Astrocyte (in vitro differentiated cells and primary cell): ENCODE measurements at regions not wholly inside any gene's neighbourhood (a gene's known extent, or its start where the extent isn't known, plus 50 kb on each side); places are given as distances from the start of the nearest gene placed in this dataset.

Experiments used
- EZH2 ChIP-seq: IDR thresholded peaks from 2 replicates; pipeline ENCODE4 v1.6.1; 2012; ENCODE audit warnings: mild to moderate bottlenecking, low read length, inconsistent platforms; ENCODE audit not compliant: insufficient read depth
- TF ChIP-seq, protein P1 (sequence below): IDR thresholded peaks from 2 replicates; pipeline ENCODE4 v1.5.1; 2011; ENCODE audit warnings: low read depth, mild to moderate bottlenecking, inconsistent platforms, low read length, moderate library complexity; ENCODE audit not compliant: insufficient read depth

DNA sequence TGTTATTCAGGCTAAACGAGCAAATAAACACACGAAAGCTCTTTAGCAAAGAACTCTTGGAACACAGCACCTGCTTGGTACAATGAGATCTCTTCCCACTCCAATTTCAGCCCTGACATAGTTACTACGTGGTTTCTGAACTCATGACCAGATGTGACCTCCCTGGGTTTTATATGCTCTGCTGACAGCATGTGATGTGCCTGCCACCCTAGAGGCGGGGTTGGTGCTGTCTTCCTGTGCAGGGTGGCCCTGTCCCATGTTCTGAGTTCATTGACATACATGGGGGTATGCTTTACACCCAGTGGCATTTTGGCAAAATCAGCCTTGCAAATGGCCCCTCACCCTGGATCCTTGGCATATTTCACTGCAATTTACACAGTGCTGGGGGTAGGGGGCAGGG, 475.3 kb upstream of the ZFHX3 start:
- TF ChIP-seq, protein P1, sequence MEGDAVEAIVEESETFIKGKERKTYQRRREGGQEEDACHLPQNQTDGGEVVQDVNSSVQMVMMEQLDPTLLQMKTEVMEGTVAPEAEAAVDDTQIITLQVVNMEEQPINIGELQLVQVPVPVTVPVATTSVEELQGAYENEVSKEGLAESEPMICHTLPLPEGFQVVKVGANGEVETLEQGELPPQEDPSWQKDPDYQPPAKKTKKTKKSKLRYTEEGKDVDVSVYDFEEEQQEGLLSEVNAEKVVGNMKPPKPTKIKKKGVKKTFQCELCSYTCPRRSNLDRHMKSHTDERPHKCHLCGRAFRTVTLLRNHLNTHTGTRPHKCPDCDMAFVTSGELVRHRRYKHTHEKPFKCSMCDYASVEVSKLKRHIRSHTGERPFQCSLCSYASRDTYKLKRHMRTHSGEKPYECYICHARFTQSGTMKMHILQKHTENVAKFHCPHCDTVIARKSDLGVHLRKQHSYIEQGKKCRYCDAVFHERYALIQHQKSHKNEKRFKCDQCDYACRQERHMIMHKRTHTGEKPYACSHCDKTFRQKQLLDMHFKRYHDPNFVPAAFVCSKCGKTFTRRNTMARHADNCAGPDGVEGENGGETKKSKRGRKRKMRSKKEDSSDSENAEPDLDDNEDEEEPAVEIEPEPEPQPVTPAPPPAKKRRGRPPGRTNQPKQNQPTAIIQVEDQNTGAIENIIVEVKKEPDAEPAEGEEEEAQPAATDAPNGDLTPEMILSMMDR: no peak
- TF ChIP-seq EZH2: no peak
